Ectodermal cell (in vitro differentiated cells): ENCODE measurements at regions not wholly inside any gene's neighbourhood (a gene's known extent, or its start where the extent isn't known, plus 50 kb on each side); places are given as distances from the start of the nearest gene placed in this dataset.

ENCODE experiments used
- H3K27ac ChIP-seq: 2 replicates; pipeline ENCODE4 v1.7.0; 2013; ENCODE audit warnings: mild to moderate bottlenecking, low read depth, low read length; ENCODE audit not compliant: insufficient read depth, poor library complexity, severe bottlenecking
- H3K27me3 ChIP-seq: 2 replicates; pipeline ENCODE4 v1.7.0; 2013; ENCODE audit warnings: mild to moderate bottlenecking, low read length; ENCODE audit not compliant: insufficient read depth, control insufficient read depth, poor library complexity, severe bottlenecking
- H3K36me3 ChIP-seq: one replicate; pipeline ENCODE4 v1.7.0; 2013; ENCODE audit warnings: low read length; ENCODE audit not compliant: control insufficient read depth, insufficient read depth
- H3K4me1 ChIP-seq: one replicate; pipeline ENCODE4 v1.7.0; 2013; ENCODE audit warnings: low read length; ENCODE audit not compliant: control insufficient read depth, insufficient read depth
- H3K4me3 ChIP-seq: 2 replicates; pipeline ENCODE4 v1.7.0; 2013; ENCODE audit warnings: low read depth, low read length, control low read depth; ENCODE audit not compliant: insufficient read depth
- H3K9me3 ChIP-seq: 2 replicates; pipeline ENCODE4 v1.7.0; 2013; ENCODE audit warnings: mild to moderate bottlenecking, low read length, moderate library complexity; ENCODE audit not compliant: control insufficient read depth
- WGBS, 2 experiments: methylation state at CpG; one replicate each; pipeline ENCODE4 v1.1.7; 2013; ENCODE audit warnings: missing lambda C conversion rate in 2 of 2; 5-methylcytosine and 5-hydroxymethylcytosine counted together

DNA sequence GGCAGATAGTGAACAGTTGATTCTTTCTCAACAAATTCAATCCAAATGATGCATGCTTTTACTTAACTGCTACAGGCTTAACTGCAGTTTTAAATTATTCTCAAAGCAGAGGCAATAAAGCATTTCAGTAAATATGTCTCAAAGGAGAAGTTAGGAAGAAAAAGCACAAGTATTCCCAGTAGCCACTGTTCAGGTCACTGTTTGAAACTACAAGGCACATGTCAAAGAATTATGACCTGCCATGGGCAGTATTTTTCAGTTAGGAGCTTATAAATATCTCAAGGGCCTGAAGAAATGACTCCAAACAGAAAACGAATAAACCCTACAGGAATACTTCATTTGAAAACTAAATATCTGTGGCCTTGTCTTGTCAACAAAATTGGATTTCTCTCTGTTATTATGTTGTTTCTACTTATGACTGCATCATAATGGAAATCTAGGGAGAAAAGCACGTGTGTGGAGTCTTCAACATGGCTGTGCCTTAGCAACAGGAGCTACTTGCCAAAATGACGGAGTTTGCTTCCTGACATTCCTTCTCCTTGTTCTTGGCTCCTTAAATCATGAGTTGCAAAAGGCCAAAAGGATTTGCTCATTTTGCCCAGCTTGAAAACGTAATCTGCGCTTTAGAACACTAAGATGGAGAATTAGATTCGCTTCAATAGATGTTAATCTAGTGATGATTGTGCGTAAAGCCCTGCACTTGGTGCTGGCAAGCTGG, 67.6 kb upstream of the GPR101 start:
- H3K9me3 ChIP-seq, result no peaks in the 10 kb centered on the region
- H3K4me3 ChIP-seq, result no peak overlapping the region
- H3K36me3 ChIP-seq, result no peaks in the 10 kb centered on the region
- no peak overlapping the region for H3K27ac ChIP-seq
- no peaks in the 10 kb centered on the region for H3K4me1 ChIP-seq
- no peaks in the 10 kb centered on the region for H3K27me3 ChIP-seq
- WGBS, 2 experiments, result 87 to 89% methylated on average over 6 to 7 of the region's 7 CpGs
